Neural cell (in vitro differentiated cells): ENCODE measurements at regions not wholly inside any gene's neighbourhood (a gene's known extent, or its start where the extent isn't known, plus 50 kb on each side); places are given as distances from the start of the nearest gene placed in this dataset.
A peak's percentile ranks its signal among the peaks of the same experiment; 100 is the strongest.
"Not testable (repeated sequence)": the region's sequence is repeated elsewhere in the genome, so short reads cannot be mapped to it uniquely, and the experiment has no call there.

Experiments used
- H2AFZ ChIP-seq: fragments of 200-600, 300-800 bp; sonication (generic), shearing (Covaris generic); 2 replicates; pipeline ENCODE4 v1.6.0; 2014; ENCODE audit warnings: low read depth, mild to moderate bottlenecking, antibody characterized with exemption, low read length, moderate library complexity
- H3F3A ChIP-seq: fragments of 200-600 bp; shearing (Covaris generic); 2 replicates; pipeline ENCODE4 v1.6.1; 2016; ENCODE audit warnings: mild to moderate bottlenecking, moderate library complexity, mixed read lengths, antibody characterized with exemption, low read length; ENCODE audit not compliant: insufficient read depth, poor library complexity, severe bottlenecking
- H3K27ac ChIP-seq: fragments of 200-600, 300-800 bp; sonication (generic), shearing (Covaris generic); 2 replicates; pipeline ENCODE4 v1.5.1; 2014; ENCODE audit warnings: mild to moderate bottlenecking, low read length, moderate library complexity
- H3K27me3 ChIP-seq: fragments of 300-800, 200-600 bp; sonication (generic), shearing (Covaris generic); 2 replicates; pipeline ENCODE4 v1.6.0; 2014; ENCODE audit warnings: mild to moderate bottlenecking, low read depth, low read length, moderate library complexity; ENCODE audit not compliant: insufficient read depth
- H3K36me3 ChIP-seq: fragments of 300-800, 200-600 bp; sonication (generic), shearing (Covaris generic); 2 replicates; pipeline ENCODE4 v1.5.1; 2014; ENCODE audit warnings: mild to moderate bottlenecking, antibody characterized with exemption, low read length, moderate library complexity; ENCODE audit not compliant: insufficient read depth
- H3K4me2 ChIP-seq: fragments of 300-800, 200-600 bp; sonication (generic), shearing (Covaris generic); 2 replicates; pipeline ENCODE4 v1.6.0; 2014; ENCODE audit warnings: mild to moderate bottlenecking, low read length
- H3K4me3 ChIP-seq: fragments of 300-800, 200-600 bp; sonication (generic), shearing (Covaris generic); 2 replicates; pipeline ENCODE4 v1.5.1; 2014; ENCODE audit warnings: mild to moderate bottlenecking, low read length, moderate library complexity
- H3K79me2 ChIP-seq: fragments of 200-600 bp; shearing (Covaris generic); replicated peaks from 2 replicates; pipeline ENCODE4 v1.6.0; 2014; ENCODE audit warnings: mild to moderate bottlenecking, low read length, moderate library complexity; ENCODE audit not compliant: insufficient read depth
- H3K9ac ChIP-seq: fragments of 300-800, 200-600 bp; sonication (generic), shearing (Covaris generic); 2 replicates; pipeline ENCODE4 v1.6.1; 2016; ENCODE audit warnings: mild to moderate bottlenecking, low read length, mixed read lengths
- H3K9me2 ChIP-seq: fragments of 200-600 bp; shearing (Covaris generic); 2 replicates; pipeline ENCODE4 v1.6.1; 2016; ENCODE audit warnings: mild to moderate bottlenecking, low read length, mixed read lengths; ENCODE audit not compliant: insufficient read depth
- H3K9me3 ChIP-seq: fragments of 200-600, 300-800 bp; sonication (generic), shearing (Covaris generic); 2 replicates; pipeline ENCODE4 v1.6.1; 2016; ENCODE audit warnings: mild to moderate bottlenecking, mixed run types, low read length, moderate library complexity, mixed read lengths
- H4K20me1 ChIP-seq: fragments of 200-600 bp; shearing (Covaris generic); 2 replicates; pipeline ENCODE4 v1.6.1; 2016; ENCODE audit warnings: mild to moderate bottlenecking, mixed run types; ENCODE audit not compliant: insufficient read depth
- CTCF ChIP-seq: fragments of 450-650 bp; IDR thresholded peaks from 2 replicates; pipeline ENCODE4 v1.5.1; 2014; ENCODE audit warnings: antibody characterized with exemption, mild to moderate bottlenecking, moderate library complexity; ENCODE audit not compliant: poor library complexity, severe bottlenecking
- EP300 ChIP-seq: fragments of 450-650 bp; conservative IDR thresholded peaks from 2 replicates; pipeline ENCODE4 v1.6.1; 2014; ENCODE audit warnings: antibody characterized with exemption, mild to moderate bottlenecking, moderate library complexity; ENCODE audit not compliant: poor library complexity, severe bottlenecking
- EZH2 ChIP-seq: fragments of 200-600, 300-800 bp; shearing (Covaris generic), sonication (generic); IDR thresholded peaks from 2 replicates; pipeline ENCODE4 v1.6.1; 2014; ENCODE audit warnings: antibody characterized with exemption, low read length, borderline replicate concordance, mild to moderate bottlenecking; ENCODE audit not compliant: insufficient read depth, poor library complexity, severe bottlenecking
- MXI1 ChIP-seq: fragments of 450-650 bp; conservative IDR thresholded peaks from 2 replicates; pipeline ENCODE4 v1.6.1; 2014; ENCODE audit warnings: antibody characterized with exemption, mild to moderate bottlenecking; ENCODE audit not compliant: poor library complexity, severe bottlenecking
- POLR2AphosphoS5 ChIP-seq: IDR thresholded peaks from 2 replicates; pipeline ENCODE4 v1.6.1; 2012
- RAD21 ChIP-seq: fragments of 450-650 bp; conservative IDR thresholded peaks from 2 replicates; pipeline ENCODE4 v1.6.1; 2014; ENCODE audit warnings: antibody characterized with exemption, mild to moderate bottlenecking, moderate library complexity
- REST ChIP-seq: IDR thresholded peaks from 2 replicates; pipeline ENCODE4 v1.6.1; 2012; ENCODE audit warnings: borderline replicate concordance
- SMC3 ChIP-seq: fragments of 450-650 bp; conservative IDR thresholded peaks from 2 replicates; pipeline ENCODE4 v1.6.1; 2014; ENCODE audit warnings: antibody characterized with exemption, mild to moderate bottlenecking, moderate library complexity; ENCODE audit not compliant: poor library complexity
- TAF1 ChIP-seq: IDR thresholded peaks from 2 replicates; pipeline ENCODE4 v1.6.1; 2012; ENCODE audit warnings: low read depth

GRCh38 chr14:22200977-22201605 lies 387.9 kb downstream of the DAD1 start:
- TF ChIP-seq MXI1 (no peak), SMC3 (peak; percentile 37), CTCF (peak; percentile 64), RAD21 (peak; percentile 49)
- H3K79me2 ChIP-seq: no peaks in the 10 kb centered on the region
- H3K4me3 ChIP-seq: no peak overlapping the region

GRCh38 chr14:22200131-22200530 lies 388.9 kb downstream of the DAD1 start:
- not testable (repeated sequence) for H3K9me2 ChIP-seq, H3K4me2 ChIP-seq, H4K20me1 ChIP-seq, H3K36me3 ChIP-seq, H3K27ac ChIP-seq, H3K79me2 ChIP-seq, H3K9me3 ChIP-seq, H3K27me3 ChIP-seq, H2AFZ ChIP-seq, H3K4me3 ChIP-seq, H3K9ac ChIP-seq, H3F3A ChIP-seq

More at GRCh38 chr14:22200977-22201605, 387.9 kb downstream of the DAD1 start:
- Histone ChIP-seq H3K36me3 (no peaks in the 10 kb centered on the region), H2AFZ (no peak overlapping the region), H3K27ac (no peak overlapping the region), H4K20me1 (no peaks in the 10 kb centered on the region), H3F3A (no peaks in the 10 kb centered on the region), H3K9ac (no peak overlapping the region), H3K9me2 (no peaks in the 10 kb centered on the region), H3K4me2 (no peak overlapping the region), H3K9me3 (no peaks in the 10 kb centered on the region), H3K27me3 (no peaks in the 10 kb centered on the region)

- no peak for TF ChIP-seq RAD21
- TF ChIP-seq EP300: no peak
- TF ChIP-seq MXI1: no peak
- no peak for TF ChIP-seq POLR2AphosphoS5
- Histone ChIP-seq H3F3A (no peaks in the 10 kb centered on the region), H3K9me3 (no peaks in the 10 kb centered on the region), H4K20me1 (no peaks in the 10 kb centered on the region), H3K4me2 (no peak overlapping the region), H3K36me3 (no peaks in the 10 kb centered on the region), H2AFZ (no peak overlapping the region), H3K79me2 (no peaks in the 10 kb centered on the region), H3K9me2 (no peaks in the 10 kb centered on the region), H3K9ac (no peak overlapping the region), H3K4me3 (no peak overlapping the region), H3K27ac (no peak overlapping the region), H3K27me3 (no peaks in the 10 kb centered on the region)
Measured at GRCh38 chr14:22194664-22195063, 394.4 kb downstream of the DAD1 start.

GRCh38 chr14:22190411-22191191 lies 398.4 kb downstream of the DAD1 start:
- H3K4me3 ChIP-seq: no peak overlapping the region
- no peaks in the 10 kb centered on the region for H3K9me2 ChIP-seq
- no peak overlapping the region for H3K9ac ChIP-seq
- H3K27ac ChIP-seq: no peak overlapping the region
- H3K4me2 ChIP-seq: no peak overlapping the region
- H3F3A ChIP-seq: no peaks in the 10 kb centered on the region
- no peaks in the 10 kb centered on the region for H3K79me2 ChIP-seq
- no peaks in the 10 kb centered on the region for H3K9me3 ChIP-seq
- H3K36me3 ChIP-seq: no peaks in the 10 kb centered on the region
- H4K20me1 ChIP-seq: no peaks in the 10 kb centered on the region
- H2AFZ ChIP-seq: no peak overlapping the region
- no peaks in the 10 kb centered on the region for H3K27me3 ChIP-seq
- TF ChIP-seq REST (no peak), EP300 (no peak), POLR2AphosphoS5 (no peak), EZH2 (no peak), TAF1 (no peak), SMC3 (no peak), MXI1 (no peak)
